Ramos (cell line): ENCODE measurements at regions not wholly inside any gene's neighbourhood (a gene's known extent, or its start where the extent isn't known, plus 50 kb on each side); places are given as distances from the start of the nearest gene placed in this dataset.

ENCODE experiments used
- in situ Hi-C: fragments of 300-500 bp; cut with MboI; formaldehyde crosslinking; loops from one replicate; pipeline ENCODE4 v1.14.3; 2022; ENCODE audit warnings: low sequenced_read_pairs; ENCODE audit not compliant: unreplicated experiment

- in situ Hi-C loops: no loop called here
Measured at GRCh38 chr17:72360386-72360940, 239.6 kb downstream of the SOX9 start.

DNA sequence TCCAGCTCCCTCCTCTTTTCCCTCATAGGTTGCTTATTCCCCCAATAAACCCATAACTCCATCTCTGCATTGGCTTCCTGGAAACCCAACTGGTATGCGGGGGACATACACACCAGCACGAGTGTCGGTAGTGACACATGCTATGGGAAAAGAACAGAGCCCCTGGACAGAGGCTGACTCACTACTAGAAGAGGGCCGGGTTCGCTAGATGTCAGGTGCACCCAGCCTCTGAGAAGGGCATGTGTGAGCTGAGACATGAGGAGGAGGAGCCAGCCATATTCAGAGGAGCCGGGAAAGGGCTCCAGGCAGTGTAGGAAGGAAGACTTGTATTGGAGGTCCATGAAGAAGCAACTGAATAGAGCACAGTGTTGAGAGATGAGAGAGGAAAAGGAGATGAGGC lies 241.1 kb downstream of the SOX9 start:
- in situ Hi-C loops: no loop called here

GRCh38 chr17:72362376-72363088 lies 241.7 kb downstream of the SOX9 start:
- in situ Hi-C loops: no loop called here

DNA sequence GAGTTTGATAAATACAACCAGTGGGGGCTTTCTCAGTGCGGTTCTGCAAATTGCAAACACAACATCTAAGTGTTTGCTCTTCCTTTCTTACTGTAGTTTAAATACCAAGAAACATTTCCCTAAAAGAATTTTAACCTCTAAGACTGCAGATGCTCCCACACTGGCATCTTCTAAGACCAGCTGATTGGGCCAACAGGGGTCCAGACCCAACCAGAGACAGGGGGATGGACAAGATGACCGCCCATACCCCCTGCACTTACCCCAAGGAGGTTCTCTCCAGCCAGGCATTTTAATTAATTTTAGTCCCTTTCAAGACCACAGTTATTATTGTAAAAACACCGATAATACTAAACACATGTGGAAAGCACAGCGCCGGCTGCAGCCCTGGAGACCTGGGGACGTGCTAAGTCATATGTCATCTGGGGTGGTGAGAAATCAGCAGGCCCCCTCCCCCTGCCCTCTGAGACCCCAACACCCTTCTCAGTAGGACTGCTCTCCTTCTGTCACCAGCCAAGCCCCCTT lies 242.3 kb downstream of the SOX9 start:
- in situ Hi-C loops: no loop called here

- in situ Hi-C loops: no loop called here
Measured at GRCh38 chr17:72365857-72366414, 245.1 kb downstream of the SOX9 start.

- in situ Hi-C loops: no loop called here
Measured at GRCh38 chr17:72366626-72367025, 245.8 kb downstream of the SOX9 start.

- in situ Hi-C loops: no loop called here
Measured at GRCh38 chr17:72368191-72368590, 247.4 kb downstream of the SOX9 start.

GRCh38 chr17:72369366-72369765 lies 248.5 kb downstream of the SOX9 start:
- in situ Hi-C loops: no loop called here

DNA sequence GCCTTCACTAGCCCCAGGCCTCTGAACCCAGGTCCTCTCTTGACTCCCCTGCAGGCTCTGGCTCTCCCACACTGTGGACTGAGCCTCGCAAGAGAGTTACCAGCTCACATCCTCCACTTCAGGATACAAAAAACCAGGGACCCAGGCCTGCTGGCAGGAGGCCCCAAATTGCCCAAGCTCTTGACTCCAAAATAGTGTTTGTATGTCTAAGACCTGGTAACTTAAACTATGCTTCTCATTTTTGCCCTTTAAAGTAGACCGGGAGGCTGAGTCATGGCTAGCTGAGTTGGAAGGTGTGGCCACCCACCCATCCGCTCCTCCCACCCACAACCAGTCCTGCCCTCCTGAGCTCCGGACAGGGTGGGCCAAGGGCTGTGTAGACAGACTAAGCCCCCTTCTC lies 250.0 kb downstream of the SOX9 start:
- in situ Hi-C loops: no loop called here

DNA sequence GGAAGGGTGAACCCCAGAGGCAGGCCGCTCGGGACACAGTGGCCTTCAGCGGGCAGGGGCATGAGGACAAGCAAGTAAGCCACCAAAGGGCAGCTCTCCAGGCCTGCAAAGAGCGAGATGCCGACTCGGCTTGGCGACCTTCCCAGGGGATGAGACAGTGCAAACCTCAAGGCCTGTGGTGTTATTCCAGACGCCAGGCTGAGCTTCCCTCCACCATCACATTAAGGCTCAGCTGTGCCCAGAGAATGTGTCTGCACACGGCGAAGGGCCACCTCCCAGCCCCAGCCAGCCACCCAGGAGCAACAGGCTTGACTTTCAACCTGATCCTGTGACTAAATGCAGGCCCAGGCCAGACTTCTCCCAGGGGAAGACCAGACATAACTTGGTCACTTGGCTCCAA lies 251.4 kb downstream of the SOX9 start:
- in situ Hi-C loops: no loop called here

DNA sequence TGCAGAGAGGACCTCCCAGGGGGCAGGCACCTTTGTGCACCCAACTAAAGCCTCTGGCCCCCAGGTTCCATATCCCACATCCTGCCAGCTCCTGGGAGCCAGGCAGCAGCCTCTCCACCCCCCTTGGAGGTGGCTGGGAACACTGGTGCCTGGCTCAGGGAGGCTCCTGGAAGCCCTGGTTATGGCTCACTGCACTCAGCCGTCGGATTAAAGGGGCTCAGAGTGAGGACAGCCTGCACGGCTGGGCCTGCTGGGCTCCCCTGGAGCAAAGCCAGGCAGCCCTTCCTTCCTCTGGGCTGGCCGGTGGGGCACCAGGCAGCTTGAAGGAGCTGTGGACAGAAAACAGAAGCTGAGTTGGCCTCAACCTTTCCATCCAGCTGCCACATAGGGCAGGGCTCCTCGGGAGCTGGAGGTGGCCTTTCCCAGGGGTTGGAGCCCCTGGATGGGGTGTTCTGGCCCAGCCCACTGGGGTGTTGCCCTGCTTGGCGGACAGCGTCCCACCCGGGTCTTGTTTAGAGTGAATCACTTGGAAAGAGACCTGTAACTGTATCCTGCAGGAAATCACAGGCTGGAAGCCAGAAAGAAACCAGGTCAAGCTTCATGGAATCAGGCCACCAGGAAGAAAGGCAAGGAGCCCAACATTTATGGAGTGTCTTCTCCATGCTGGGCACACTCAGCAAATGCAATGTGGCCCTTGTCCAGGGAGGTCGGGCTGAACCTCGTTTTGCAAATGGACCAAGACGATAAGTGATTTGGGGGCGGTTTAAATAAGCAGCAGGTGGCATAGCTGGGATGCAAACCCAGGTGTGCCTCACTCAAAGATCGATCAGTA lies 253.3 kb downstream of the SOX9 start:
- in situ Hi-C loops: no loop called here

DNA sequence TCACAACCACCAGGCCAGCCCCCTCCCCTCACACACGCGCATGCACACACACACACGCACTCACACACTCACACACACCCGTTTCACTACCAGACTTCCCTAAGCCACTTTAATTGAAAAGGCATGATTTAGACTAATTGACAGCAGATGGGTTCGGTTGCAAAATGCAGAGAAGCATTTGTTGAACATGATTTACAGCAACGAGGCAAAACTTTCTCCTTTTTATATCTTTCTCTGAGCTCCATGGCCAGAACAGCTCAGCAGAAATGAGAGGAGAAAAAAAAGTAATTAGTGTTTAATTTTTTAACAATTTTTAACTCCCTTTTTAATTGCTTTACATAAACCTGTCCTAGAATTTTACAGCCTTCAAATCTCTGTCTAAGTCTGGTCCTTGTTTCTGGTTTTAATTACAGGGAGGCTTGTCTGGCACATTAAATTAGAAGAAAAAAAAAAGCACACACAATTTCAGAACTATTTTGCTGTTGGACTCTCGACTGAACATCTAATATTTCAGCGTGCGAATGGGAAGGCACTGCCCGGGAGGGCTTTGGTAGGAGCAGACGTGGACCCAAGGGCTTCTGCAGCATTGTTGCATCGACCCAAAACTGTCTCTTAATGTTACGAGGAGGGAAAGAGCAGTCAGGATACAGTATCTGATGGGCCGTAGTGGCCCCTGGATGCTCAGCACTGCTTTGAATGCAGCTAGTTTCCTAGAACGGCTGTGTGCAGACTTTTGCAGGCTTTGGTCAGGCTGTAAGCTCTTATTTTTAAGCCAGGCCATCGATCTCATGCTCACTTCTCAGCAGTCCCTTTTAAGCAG lies 255.9 kb downstream of the SOX9 start:
- in situ Hi-C loops: no loop called here

DNA sequence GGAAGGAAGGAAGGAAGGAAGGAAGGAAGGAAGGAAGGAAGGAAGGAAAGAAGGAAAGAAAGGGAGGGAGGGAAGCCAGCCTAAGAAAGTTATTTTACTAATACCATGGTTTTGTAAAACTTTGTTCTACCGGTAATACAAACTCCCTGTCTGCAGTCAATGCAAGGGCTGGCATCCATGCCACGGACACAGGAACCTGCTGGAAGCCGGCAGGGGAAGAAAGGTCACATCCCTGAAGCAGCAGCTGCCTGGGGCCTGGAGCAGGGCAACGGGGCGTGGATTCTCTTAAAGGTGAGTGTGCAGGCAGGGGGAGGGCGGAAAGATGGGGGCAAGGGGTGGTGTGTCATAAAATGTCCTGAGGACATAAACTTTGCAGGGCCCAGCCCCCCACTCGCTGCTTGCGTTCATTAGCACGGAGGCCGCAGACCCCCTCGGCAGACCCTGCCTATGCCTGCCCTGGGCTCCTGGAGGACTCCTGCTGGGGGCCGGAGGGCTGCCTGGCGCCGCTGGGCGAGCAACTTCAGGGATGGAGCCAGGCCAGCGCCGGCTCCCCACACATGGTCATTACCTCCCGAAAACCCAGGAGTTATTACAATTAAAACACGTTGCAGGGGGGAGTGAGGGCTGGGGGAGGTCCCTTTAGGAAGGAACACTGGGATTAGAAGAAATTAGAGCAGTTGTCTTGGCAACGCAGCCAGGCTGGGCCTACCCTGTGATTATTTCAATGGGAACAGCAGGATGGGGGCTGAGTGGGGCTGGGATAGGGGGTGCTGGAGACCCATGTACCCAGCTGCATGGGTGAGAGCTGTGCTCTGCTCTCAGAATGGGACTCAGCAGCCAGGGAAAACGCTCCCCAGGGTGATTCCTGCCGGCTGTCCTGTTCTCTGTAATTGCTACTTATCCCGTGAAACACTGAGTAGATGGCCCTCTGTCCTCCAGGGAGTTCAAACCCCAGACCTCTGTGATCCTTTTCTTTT lies 257.9 kb downstream of the SOX9 start:
- in situ Hi-C loops: no loop called here

DNA sequence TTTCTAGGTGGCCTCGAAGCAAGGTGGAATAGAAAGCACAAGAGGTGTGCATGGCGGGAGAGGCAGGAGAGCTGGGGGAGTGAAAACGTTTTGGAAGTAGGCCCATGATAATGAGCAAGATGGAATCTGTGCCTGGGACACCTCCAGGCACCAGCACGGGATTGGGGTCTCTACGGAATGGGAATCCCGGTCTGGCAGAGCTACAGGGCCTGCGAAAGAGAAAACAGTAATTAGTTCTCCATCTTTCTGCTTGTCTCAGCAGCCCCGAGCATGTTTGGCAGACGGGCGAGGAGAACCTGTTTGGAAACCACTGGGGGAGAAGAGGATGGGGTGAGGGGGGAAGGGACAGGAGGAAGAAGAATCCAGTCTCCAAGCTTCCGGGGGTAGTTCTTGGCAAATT lies 258.7 kb downstream of the SOX9 start:
- in situ Hi-C loops: no loop called here

DNA sequence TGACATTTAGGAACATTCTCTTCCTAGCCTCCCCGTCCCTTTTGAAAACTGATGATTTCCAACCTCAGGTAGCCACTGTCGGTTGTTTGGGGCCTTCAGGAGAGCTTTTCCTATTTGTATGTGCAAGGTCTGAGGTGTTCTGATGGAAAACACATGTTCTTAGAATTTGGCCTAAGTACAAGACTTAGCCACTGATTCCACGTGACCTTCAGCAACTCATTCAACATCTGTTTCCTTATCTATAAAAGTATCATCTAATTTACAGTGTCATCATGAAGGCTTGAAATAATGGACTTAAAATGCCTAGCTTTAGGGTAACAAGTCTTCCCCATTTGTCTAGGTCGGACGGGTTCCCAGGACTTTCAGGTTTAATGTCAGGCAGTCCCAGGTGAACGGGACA lies 259.3 kb downstream of the SOX9 start:
- in situ Hi-C loops: no loop called here

- in situ Hi-C loops: no loop called here
Measured at GRCh38 chr17:72380737-72381136, 259.9 kb downstream of the SOX9 start.

DNA sequence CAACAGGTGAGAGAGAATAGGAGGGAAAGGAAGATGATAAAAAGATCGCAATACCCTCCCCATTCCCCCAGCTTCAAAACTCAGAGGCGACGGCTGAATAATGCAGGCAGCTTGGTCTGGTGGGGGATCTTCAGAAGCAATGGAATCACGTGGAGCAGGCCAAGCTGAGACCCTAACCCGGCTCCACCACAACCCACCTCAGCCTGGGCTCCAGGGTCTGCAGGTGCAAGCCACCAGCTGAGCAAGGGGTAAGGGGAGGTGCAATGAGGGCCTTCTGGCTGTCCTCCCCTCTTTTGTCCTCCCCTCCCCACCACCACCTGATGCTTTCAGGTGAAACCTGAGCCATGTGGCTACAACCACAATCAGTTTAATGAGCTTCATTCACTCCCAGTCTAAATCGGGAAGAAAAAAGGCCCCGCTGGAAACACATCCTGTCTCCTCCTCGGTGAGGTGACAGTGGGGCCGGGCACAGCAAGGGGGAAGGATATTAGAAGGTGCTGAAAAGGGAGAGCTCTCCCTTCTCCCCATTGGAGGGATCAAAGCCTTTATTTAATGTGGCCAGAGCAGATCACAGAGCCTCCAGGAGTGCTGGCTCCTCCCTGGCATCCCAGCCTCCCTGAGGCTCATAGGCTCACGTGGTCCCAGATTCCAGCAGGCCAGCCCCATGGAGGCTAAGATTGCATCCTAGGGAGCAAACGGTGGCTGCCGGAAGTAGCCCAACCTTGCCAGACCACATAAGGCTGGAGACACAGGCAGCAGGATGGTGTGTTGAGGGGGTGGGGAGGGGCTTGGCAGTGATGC lies 261.0 kb downstream of the SOX9 start:
- in situ Hi-C loops: no loop called here
